ENCODE measurements at regions not wholly inside any gene's neighbourhood (a gene's known extent, or its start where the extent isn't known, plus 50 kb on each side); places are given as distances from the start of the nearest gene placed in this dataset.
A peak's percentile ranks its signal among the peaks of the same experiment; 100 is the strongest.

DNA sequence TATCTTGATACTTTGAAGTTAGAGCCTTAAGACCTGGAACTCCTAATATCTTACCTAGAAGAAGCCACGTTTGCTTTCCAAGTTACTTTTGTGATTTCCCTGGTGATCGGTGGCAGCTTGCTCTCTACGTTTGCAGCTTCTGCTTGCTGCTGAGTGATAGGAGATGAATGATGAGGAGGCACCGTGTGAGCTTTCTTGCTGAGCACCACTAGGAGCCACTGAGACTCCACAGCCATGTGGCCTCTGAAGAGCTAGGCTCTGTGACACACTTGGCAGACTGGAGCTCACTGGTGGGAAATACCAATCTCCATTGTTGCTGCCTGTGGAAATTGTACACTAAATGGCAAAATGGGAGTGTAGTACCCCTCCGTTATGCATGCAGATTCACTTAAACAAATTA is 161.8 kb downstream of the IBTK start:
- ChIA-PET POLR2A (ENCODE audit: partially characterized antibody) (no interaction called here), CTCF (ENCODE audit: partially characterized antibody) (interaction anchor here (0.6 to 1.5 kb wide), 5 partner anchors 9 to 193 kb away, joined by 3 to 4 read pairs (median 3); no protein-coding TSS in a partner anchor)
- Histone ChIP-seq H3K27ac (ENCODE audit: low read depth, low read length) (no peak overlapping the region), H4K5ac (ENCODE audit: insufficient read length, low read depth, low read length) (no peak overlapping the region), H2BK15ac (ENCODE audit: low read length) (no peak overlapping the region), H2BK120ac (replicated peaks; ENCODE audit: low read depth, low read length) (no peak overlapping the region), H3K9ac (replicated peaks in 1 of 4; ENCODE audit: extremely low read depth in 1 of 4, low read depth in 3 of 4, low read length in 3 of 4) (no peak overlapping the region), H3K56ac (replicated peaks; ENCODE audit: insufficient read length, low read depth, low read length) (no peak overlapping the region), H3K4me1 (replicated peaks in 1 of 4; ENCODE audit: control insufficient read depth in 3 of 4, insufficient read depth in 4 of 4, low read length in 3 of 4) (no peaks in the 10 kb centered on the region), H3K79me1 (ENCODE audit: low read depth, low read length) (no peaks in the 10 kb centered on the region), H4K91ac (replicated peaks; ENCODE audit: insufficient read length, low read length) (no peak overlapping the region), H3K27me3 (replicated peaks in 1 of 4; ENCODE audit: control insufficient read depth in 3 of 4, extremely low read depth in 1 of 4, insufficient read depth in 3 of 4, low read length in 3 of 4) (no peaks in the 10 kb centered on the region), H4K20me1 (replicated peaks in 1 of 2; ENCODE audit: control insufficient read depth in 1 of 2, insufficient read depth in 2 of 2, low read length in 2 of 2) (no peaks in the 10 kb centered on the region), H3K4ac (replicated peaks; ENCODE audit: insufficient read length, low read depth, low read length) (no peak overlapping the region), H3K23me2 (ENCODE audit: low read depth, low read length) (no peaks in the 10 kb centered on the region), H2BK20ac (ENCODE audit: low read length) (no peak overlapping the region), H3K4me3 (ENCODE audit: extremely low read depth in 1 of 4, insufficient read depth in 2 of 4, low read depth in 3 of 4, low read length in 4 of 4) (no peak overlapping the region), H3K36me3 (ENCODE audit: control insufficient read depth in 2 of 4, insufficient read depth in 4 of 4, low read length in 3 of 4) (no peaks in the 10 kb centered on the region), H3K4me2 (ENCODE audit: insufficient read depth in 1 of 2, low read depth in 2 of 2, low read length in 2 of 2) (no peak overlapping the region), H3K18ac (ENCODE audit: extremely low read depth, low read length) (no peak overlapping the region), H2BK12ac (ENCODE audit: low read depth, low read length) (no peak overlapping the region), H3K79me2 (ENCODE audit: control insufficient read depth in 1 of 2, insufficient read depth in 2 of 2, low read length in 2 of 2) (no peaks in the 10 kb centered on the region), H3K23ac (ENCODE audit: insufficient read length) (no peak overlapping the region), H2BK5ac (ENCODE audit: low read depth, low read length) (no peak overlapping the region), H3K9me3 (ENCODE audit: insufficient read depth in 2 of 2, low read depth in 1 of 2, low read length in 1 of 2) (no peaks in the 10 kb centered on the region), H2AFZ (ENCODE audit: low read length) (no peak overlapping the region), H3K14ac (ENCODE audit: insufficient read length) (no peak overlapping the region), H4K8ac (ENCODE audit: extremely low read depth, insufficient read depth, low read length) (no peak overlapping the region), H2AK5ac (ENCODE audit: low read depth, low read length) (no peak overlapping the region)
- no peak for DNase-seq (ENCODE audit: low read depth in 1 of 2, low spot score in 2 of 2)
- 68% methylated on average over 5 of the region's 5 CpGs; no CpG with 5 or more reads in 1 of the 2 experiments for WGBS, 2 experiments (ENCODE audit: extremely low coverage in 1 of 2, insufficient coverage in 1 of 2, insufficient read length in 1 of 2, insufficient replicate concordance in 2 of 2, low coverage in 1 of 2, low lambda C conversion rate in 2 of 2, missing lambda C conversion rate in 1 of 2)
- FAIRE-seq = no peak
- TF ChIP-seq RAD21 (IDR thresholded peaks at IDR 0.05 in 1 of 2, conservative IDR thresholded peaks at IDR 0.05 in 1 of 2; ENCODE audit: low read depth in 2 of 2, low read length in 2 of 2) = peak; percentile 50 to 57
- no peak for TF ChIP-seq TAF7 (optimal IDR thresholded peaks at IDR 0.05; ENCODE audit: borderline replicate concordance, low read depth, low read length)
- TF ChIP-seq, protein P1, sequence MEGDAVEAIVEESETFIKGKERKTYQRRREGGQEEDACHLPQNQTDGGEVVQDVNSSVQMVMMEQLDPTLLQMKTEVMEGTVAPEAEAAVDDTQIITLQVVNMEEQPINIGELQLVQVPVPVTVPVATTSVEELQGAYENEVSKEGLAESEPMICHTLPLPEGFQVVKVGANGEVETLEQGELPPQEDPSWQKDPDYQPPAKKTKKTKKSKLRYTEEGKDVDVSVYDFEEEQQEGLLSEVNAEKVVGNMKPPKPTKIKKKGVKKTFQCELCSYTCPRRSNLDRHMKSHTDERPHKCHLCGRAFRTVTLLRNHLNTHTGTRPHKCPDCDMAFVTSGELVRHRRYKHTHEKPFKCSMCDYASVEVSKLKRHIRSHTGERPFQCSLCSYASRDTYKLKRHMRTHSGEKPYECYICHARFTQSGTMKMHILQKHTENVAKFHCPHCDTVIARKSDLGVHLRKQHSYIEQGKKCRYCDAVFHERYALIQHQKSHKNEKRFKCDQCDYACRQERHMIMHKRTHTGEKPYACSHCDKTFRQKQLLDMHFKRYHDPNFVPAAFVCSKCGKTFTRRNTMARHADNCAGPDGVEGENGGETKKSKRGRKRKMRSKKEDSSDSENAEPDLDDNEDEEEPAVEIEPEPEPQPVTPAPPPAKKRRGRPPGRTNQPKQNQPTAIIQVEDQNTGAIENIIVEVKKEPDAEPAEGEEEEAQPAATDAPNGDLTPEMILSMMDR (IDR thresholded peaks at IDR 0.05; ENCODE audit: control extremely low read depth in 1 of 3, insufficient read depth in 1 of 3, low read depth in 1 of 3, low read length in 3 of 3) = peak; percentile 13 to 34 (median 28); a peak in 3 of 4 replicates

Measured in H1 (cell line).